Parathyroid adenoma (tissue), 2 donors: ENCODE measurements at regions not wholly inside any gene's neighbourhood (a gene's known extent, or its start where the extent isn't known, plus 50 kb on each side); places are given as distances from the start of the nearest gene placed in this dataset.

Experiments used
- H2AFZ ChIP-seq: fragments of 300-600 bp; sonication (generic); one replicate; pipeline ENCODE4 v1.7.0; 2017; ENCODE audit warnings: antibody characterized with exemption, mild to moderate bottlenecking
- H3K27ac ChIP-seq: fragments of 300-600 bp; sonication (generic); one replicate; pipeline ENCODE4 v1.7.0; 2017
- H3K27me3 ChIP-seq: fragments of 300-600 bp; sonication (generic); one replicate; pipeline ENCODE4 v1.7.0; 2017; ENCODE audit warnings: low read length; ENCODE audit not compliant: control insufficient read depth, insufficient read depth
- H3K36me3 ChIP-seq: fragments of 300-600 bp; sonication (generic); one replicate; pipeline ENCODE4 v1.7.0; 2017; ENCODE audit warnings: low read length; ENCODE audit not compliant: control insufficient read depth, insufficient read depth
- H3K4me1 ChIP-seq: fragments of 300-600 bp; sonication (generic); one replicate; pipeline ENCODE4 v1.7.0; 2017; ENCODE audit warnings: control low read depth
- H3K4me2 ChIP-seq: fragments of 300-600 bp; sonication (generic); one replicate; pipeline ENCODE4 v1.7.0; 2017; ENCODE audit warnings: low read length
- H3K4me3 ChIP-seq: fragments of 300-600 bp; sonication (generic); one replicate; pipeline ENCODE4 v1.7.0; 2017; ENCODE audit warnings: low read depth, low read length
- H3K79me2 ChIP-seq: fragments of 300-600 bp; sonication (generic); one replicate; pipeline ENCODE4 v1.7.0; 2017; ENCODE audit warnings: control low read depth
- H3K9ac ChIP-seq: fragments of 300-600 bp; sonication (generic); one replicate; pipeline ENCODE4 v1.7.0; 2017; ENCODE audit warnings: mild to moderate bottlenecking
- H3K9me3 ChIP-seq: fragments of 300-600 bp; sonication (generic); one replicate; pipeline ENCODE4 v1.7.0; 2017; ENCODE audit warnings: low read length; ENCODE audit not compliant: control insufficient read depth
- TF ChIP-seq, protein P1 (sequence below): fragments of 300-600 bp; sonication (generic); IDR thresholded peaks from one replicate; pipeline ENCODE4 v1.7.0; 2017; ENCODE audit warnings: antibody characterized with exemption, mild to moderate bottlenecking
- donor health status: primary hyperparathyroidism.

DNA sequence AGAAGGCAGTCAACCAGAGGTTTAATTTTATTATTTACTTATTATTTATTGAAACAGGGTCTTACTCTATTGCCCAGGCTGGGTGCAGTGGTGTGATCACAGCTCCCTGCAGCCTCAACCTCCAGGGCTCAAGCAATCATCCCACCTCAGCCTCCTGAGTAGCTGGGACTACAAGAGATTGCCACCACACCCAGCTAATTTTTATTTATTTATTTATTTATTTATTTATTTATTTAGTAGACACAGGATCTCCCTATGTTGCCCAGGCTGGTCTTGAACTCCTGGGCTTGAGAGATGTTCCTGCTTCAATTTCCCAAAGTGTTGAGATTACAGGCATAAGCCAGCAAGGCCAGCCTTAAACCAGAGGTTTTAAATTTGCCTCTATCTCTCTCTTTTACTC, 83.1 kb downstream of the RCN1 start:
- no peaks in the 10 kb centered on the region for H3K9me3 ChIP-seq
- no peaks in the 10 kb centered on the region for H3K36me3 ChIP-seq
- no peaks in the 10 kb centered on the region for H3K4me1 ChIP-seq
- H3K4me2 ChIP-seq = no peak overlapping the region
- H3K27me3 ChIP-seq = no peaks in the 10 kb centered on the region
- H3K9ac ChIP-seq = no peak overlapping the region
- no peak overlapping the region for H2AFZ ChIP-seq
- H3K4me3 ChIP-seq = no peak overlapping the region
- H3K27ac ChIP-seq = no peak overlapping the region
- TF ChIP-seq, protein P1, sequence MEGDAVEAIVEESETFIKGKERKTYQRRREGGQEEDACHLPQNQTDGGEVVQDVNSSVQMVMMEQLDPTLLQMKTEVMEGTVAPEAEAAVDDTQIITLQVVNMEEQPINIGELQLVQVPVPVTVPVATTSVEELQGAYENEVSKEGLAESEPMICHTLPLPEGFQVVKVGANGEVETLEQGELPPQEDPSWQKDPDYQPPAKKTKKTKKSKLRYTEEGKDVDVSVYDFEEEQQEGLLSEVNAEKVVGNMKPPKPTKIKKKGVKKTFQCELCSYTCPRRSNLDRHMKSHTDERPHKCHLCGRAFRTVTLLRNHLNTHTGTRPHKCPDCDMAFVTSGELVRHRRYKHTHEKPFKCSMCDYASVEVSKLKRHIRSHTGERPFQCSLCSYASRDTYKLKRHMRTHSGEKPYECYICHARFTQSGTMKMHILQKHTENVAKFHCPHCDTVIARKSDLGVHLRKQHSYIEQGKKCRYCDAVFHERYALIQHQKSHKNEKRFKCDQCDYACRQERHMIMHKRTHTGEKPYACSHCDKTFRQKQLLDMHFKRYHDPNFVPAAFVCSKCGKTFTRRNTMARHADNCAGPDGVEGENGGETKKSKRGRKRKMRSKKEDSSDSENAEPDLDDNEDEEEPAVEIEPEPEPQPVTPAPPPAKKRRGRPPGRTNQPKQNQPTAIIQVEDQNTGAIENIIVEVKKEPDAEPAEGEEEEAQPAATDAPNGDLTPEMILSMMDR = no peak
- H3K79me2 ChIP-seq = no peaks in the 10 kb centered on the region

DNA sequence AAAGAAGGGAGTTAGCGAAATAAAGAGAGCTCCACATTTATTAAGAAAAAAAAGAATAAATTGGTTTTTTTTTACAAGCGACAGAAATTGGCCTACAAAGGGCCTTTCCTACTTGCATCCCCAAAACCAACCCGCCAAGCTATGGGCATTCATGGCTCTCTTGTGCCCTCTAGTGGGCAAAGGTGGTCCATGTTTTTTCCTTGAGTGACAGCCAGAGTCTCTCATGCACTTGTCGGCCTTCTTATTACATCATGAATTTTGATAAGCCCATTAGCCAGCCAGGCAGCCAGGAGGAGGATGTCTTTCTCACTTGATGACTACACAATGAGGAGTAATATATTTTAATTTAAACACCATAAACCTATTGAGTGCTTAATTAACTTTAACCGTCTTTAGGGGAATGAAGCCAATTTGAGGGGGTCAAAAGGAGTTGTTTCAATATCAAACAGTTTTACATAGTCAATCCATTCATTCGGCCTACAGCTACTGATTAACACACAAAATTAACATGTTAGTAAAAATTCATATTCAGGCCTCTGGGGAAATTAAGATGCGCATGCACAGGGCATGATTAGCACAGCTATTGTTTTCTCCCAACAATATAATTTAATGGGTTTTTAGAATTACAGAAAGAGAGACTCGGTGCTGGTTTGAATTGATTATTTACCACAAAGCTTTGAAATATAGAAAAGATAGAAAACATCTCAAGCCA, 85.5 kb downstream of the RCN1 start:
- Histone ChIP-seq H3K4me1 (no peaks in the 10 kb centered on the region), H3K9ac (no peak overlapping the region), H3K27me3 (no peaks in the 10 kb centered on the region), H3K4me3 (no peak overlapping the region), H2AFZ (no peak overlapping the region), H3K79me2 (no peaks in the 10 kb centered on the region), H3K4me2 (no peak overlapping the region), H3K9me3 (no peaks in the 10 kb centered on the region), H3K36me3 (no peaks in the 10 kb centered on the region), H3K27ac (no peak overlapping the region)
- TF ChIP-seq, protein P1 = peak; percentile 78

DNA sequence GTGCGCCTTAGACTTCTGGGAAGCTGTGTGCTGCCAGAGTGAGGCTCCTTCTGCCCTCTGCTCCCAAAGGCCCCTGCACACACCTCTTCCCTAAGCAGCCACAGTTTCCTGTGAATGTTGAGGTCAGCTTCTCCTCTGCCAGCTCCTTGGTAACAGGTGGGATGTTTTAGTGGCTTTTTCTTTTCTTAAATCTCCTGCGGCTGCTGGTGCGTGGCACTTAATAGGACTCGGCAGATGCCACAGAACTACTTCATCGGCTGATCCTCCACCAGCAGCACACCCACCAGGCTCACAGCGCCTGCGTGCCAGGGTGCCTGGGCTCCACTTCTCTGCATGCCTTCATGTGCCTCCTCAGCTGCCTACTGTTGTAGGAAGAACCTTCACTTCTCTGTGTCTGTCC, 87.8 kb downstream of the RCN1 start:
- TF ChIP-seq, protein P1 = no peak
- Histone ChIP-seq H3K4me1 (no peaks in the 10 kb centered on the region), H3K27ac (no peak overlapping the region), H2AFZ (no peak overlapping the region), H3K4me2 (no peak overlapping the region), H3K36me3 (no peaks in the 10 kb centered on the region), H3K4me3 (no peak overlapping the region), H3K79me2 (no peaks in the 10 kb centered on the region), H3K9me3 (no peaks in the 10 kb centered on the region), H3K9ac (no peak overlapping the region), H3K27me3 (no peaks in the 10 kb centered on the region)

DNA sequence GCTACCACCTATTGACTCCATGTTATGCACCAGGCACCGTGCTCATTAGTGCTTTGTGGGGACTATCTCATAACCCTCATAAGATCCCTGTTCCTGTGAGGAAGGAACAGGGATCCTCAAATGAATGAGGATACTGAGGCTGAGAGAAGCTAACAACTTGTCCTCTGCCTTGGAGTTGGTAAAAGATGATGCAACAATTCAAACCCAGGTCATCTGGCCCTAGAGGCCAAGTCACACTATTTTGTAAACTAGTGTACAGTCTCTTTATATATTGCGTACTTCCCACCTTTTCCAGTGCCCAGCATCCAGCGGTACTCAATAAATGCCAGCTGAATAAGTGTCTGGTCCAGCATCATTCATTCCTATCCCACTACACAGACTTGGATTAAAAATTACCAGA, 92.6 kb downstream of the RCN1 start:
- H2AFZ ChIP-seq = no peak overlapping the region
- no peaks in the 10 kb centered on the region for H3K4me1 ChIP-seq
- H3K4me3 ChIP-seq = no peak overlapping the region
- H3K27me3 ChIP-seq = no peaks in the 10 kb centered on the region
- no peak overlapping the region for H3K9ac ChIP-seq
- no peak overlapping the region for H3K4me2 ChIP-seq
- TF ChIP-seq, protein P1 = no peak
- no peak overlapping the region for H3K27ac ChIP-seq
- no peaks in the 10 kb centered on the region for H3K79me2 ChIP-seq
- H3K36me3 ChIP-seq = no peaks in the 10 kb centered on the region
- H3K9me3 ChIP-seq = no peaks in the 10 kb centered on the region
